ENCODE measurements at regions not wholly inside any gene's neighbourhood (a gene's known extent, or its start where the extent isn't known, plus 50 kb on each side); places are given as distances from the start of the nearest gene placed in this dataset.
"Not testable (repeated sequence)": the region's sequence is repeated elsewhere in the genome, so short reads cannot be mapped to it uniquely, and the experiment has no call there.

DNA sequence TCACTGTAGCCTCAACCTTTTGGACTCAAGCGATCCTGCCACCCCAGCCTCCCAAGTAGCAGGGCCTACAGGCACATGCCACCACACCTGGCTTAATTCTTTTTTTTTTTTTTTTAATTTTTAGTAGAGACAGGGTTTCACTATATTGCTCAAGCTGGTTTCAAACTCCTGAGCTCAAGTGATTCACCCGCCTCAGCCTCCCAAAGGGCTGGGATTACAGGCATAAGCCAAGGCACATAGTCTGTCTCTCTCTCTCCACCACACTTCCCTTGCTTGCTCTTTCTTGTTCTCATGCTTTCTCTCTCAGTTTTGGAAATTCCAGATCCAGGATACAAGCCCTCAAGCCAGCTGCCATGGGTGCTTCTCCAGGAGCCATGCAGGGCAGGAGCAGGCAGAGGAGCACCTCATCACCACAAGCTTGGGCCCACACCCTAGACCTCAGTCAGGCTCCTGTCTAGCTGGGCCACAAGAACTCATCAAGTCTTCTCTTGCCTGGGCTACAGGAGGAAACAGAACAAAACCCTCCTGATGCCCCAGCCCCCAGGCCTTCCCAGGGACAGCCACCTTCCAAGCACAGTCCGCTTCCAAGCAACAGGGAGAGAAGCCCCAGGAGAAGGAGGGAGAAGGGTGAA, 145.3 kb upstream of the LPP start:
- ChIA-PET POLR2A (interaction anchor here (0.7 kb wide), 1 partner anchor 249 kb away, joined by 3 read pairs; no protein-coding TSS in a partner anchor), CTCF (interaction anchor here (0.6 kb wide), 1 partner anchor 17 kb away, joined by 3 read pairs; no protein-coding TSS in a partner anchor)

DNA sequence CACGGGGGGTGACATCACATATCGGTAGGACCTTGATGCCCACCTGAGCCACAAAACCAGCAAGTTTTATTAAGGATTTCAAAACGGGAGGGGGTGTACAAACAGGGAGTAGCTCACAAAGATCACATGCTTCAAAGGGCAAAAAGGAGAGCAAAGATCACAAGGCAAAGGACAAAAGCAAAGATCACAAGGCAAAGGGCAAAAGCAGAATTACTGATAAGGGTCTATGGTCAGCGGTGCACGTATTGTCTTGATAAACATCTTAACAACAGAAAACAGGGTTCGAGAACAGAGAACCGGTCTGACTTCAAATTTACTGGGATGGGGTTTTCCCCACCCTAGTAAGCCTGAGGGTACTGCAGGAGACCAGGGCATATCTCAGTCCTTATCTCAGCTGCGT, 143.5 kb upstream of the LPP start:
- ChIA-PET CTCF (no interaction called here), POLR2A (no interaction called here)
- TF ChIP-seq, protein P1, sequence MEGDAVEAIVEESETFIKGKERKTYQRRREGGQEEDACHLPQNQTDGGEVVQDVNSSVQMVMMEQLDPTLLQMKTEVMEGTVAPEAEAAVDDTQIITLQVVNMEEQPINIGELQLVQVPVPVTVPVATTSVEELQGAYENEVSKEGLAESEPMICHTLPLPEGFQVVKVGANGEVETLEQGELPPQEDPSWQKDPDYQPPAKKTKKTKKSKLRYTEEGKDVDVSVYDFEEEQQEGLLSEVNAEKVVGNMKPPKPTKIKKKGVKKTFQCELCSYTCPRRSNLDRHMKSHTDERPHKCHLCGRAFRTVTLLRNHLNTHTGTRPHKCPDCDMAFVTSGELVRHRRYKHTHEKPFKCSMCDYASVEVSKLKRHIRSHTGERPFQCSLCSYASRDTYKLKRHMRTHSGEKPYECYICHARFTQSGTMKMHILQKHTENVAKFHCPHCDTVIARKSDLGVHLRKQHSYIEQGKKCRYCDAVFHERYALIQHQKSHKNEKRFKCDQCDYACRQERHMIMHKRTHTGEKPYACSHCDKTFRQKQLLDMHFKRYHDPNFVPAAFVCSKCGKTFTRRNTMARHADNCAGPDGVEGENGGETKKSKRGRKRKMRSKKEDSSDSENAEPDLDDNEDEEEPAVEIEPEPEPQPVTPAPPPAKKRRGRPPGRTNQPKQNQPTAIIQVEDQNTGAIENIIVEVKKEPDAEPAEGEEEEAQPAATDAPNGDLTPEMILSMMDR (IDR thresholded peaks at IDR 0.05; ENCODE audit: insufficient read depth, low read length, missing control alignments): no peak
- DNase-seq (ENCODE audit: low read depth, low spot score): no peak
- no peak overlapping the region for H3K4me3 ChIP-seq (ENCODE audit: low read depth, low read length)

More for the DNA sequence above, 145.3 kb upstream of the LPP start:
- H3K4me3 ChIP-seq (ENCODE audit: low read depth, low read length): no peak overlapping the region
- TF ChIP-seq, protein P1 (IDR thresholded peaks at IDR 0.05; ENCODE audit: insufficient read depth, low read length, missing control alignments): no peak
- DNase-seq (ENCODE audit: low read depth, low spot score): no peak

DNA sequence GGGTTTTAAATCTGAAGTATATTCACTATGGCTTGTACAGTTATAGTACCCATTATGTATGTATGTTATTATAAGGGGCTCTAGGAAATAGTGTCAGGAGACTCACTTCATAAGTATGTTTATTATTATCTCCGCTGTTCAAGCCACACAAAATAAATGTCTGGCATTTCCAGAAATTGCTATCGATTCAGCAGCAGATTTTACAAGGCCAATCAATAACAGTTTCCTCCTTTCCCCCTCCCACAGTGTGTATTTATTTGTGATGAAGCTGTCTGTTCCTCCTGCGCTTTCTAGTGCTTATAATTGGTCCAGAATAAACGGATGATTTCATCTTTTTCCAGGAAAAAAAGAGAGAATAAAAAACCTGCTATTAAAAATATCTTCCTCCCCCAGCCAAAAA, 134.2 kb upstream of the LPP start:
- TF ChIP-seq, protein P1 (IDR thresholded peaks at IDR 0.05; ENCODE audit: insufficient read depth, low read length, missing control alignments): no peak
- ChIA-PET POLR2A (no interaction called here), CTCF (no interaction called here)
- DNase-seq (ENCODE audit: low read depth, low spot score): no peak
- H3K4me3 ChIP-seq (ENCODE audit: low read depth, low read length): no peak overlapping the region

DNA sequence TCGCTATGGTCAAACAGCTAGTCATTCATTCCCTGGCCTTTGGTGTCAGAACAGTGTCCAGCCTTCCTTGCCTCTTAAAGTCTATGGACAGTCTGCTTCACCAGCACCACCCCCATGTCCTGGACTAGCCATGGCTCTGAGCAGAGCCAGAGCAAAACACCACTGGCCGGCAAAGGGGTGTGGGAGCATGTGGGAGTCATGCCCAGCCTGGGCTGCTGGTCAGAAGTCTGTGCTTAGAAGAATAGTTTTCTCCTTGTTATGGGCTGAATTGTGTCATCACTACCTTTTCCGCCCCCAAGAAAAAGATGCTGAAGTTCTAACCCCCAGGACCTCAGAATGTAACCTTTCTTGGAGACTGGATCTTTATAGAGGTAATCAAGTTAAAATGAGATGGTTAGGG, 132.9 kb upstream of the LPP start:
- CTCF ChIA-PET: interaction anchor here (1.0 kb wide), 2 partner anchors 272 to 280 kb away, joined by 4 to 6 read pairs; no protein-coding TSS in a partner anchor
- H3K4me3 ChIP-seq (ENCODE audit: low read depth, low read length): no peak overlapping the region
- POLR2A ChIA-PET: no interaction called here
- DNase-seq (ENCODE audit: low read depth, low spot score): no peak
- TF ChIP-seq, protein P1 (IDR thresholded peaks at IDR 0.05; ENCODE audit: insufficient read depth, low read length, missing control alignments): no peak

DNA sequence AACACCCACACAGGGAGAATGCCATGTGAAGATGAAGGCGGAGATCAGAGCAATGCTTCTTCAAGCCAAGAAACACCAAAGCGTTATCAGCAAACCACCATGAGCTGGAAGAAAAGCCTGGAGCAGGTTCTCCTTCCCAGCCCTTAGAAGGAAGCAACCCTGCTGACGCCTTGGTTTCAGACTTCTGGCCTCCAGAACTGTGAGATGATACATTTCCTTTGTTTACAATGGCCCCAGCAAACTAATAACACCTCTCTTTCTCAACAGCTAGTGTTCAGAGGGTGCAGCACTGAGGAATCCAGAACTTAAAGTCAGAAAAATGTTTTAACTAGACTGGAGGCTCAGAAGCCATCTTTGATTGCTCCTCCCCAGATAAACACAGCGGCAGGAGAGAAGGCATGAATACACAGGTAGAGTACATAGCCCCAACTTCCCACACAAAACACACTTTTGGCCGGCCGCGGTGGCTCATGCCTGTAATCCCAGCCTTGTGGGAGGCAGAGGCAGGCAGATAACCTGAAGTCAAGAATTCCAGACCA, 132.4 kb upstream of the LPP start:
- H3K4me3 ChIP-seq (ENCODE audit: low read depth, low read length): no peak overlapping the region
- TF ChIP-seq, protein P1 (IDR thresholded peaks at IDR 0.05; ENCODE audit: insufficient read depth, low read length, missing control alignments): no peak
- ChIA-PET POLR2A (no interaction called here), CTCF (interaction anchor here (1.0 kb wide), 2 partner anchors 273 to 281 kb away, joined by 4 to 6 read pairs; no protein-coding TSS in a partner anchor)
- DNase-seq (ENCODE audit: low read depth, low spot score): peak; percentile 17

DNA sequence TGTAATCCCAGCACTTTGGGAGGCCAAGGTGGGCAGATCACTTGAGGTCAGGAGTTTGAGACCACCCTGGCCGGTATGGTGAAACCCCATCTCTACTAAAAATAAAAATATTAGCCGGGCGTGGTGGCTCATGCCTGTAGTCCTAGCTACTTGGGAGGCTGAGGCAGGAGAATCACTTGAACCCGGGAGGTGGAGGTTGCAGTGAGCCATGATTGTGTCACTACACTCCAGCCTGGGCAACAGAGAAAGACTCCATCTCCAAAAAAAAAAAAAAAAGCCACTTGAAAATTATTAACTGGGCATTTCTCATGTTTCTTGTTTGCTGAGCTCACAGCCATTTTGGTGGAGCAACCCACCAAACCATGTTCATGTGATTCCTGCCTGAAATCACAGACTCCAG, 131.1 kb upstream of the LPP start:
- DNase-seq (ENCODE audit: low read depth, low spot score); CTCF ChIA-PET; POLR2A ChIA-PET; H3K4me3 ChIP-seq (ENCODE audit: low read depth, low read length): not testable (repeated sequence)

DNA sequence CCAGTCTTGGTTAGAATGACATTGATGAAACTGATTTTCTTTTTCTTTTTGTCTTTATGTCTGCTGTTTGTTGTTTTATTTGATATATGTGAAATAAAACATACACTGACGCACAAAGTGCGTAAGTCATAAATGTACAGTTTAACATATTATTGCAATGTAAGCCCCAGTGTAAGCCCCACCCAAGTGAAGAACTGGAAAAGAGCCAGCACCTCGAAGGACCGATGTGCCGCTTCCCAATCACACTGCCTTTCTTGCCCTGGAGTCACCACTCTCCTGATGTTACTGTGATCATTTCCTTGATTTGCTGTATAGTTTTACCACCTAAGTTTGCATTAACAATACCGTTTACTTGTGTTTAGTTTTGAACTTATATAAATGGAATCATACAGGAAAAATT, 128.4 kb upstream of the LPP start:
- DNase-seq (ENCODE audit: low read depth, low spot score): no peak
- H3K4me3 ChIP-seq (ENCODE audit: low read depth, low read length): no peak overlapping the region
- ChIA-PET CTCF (no interaction called here), POLR2A (no interaction called here)
- TF ChIP-seq, protein P1 (IDR thresholded peaks at IDR 0.05; ENCODE audit: insufficient read depth, low read length, missing control alignments): no peak
